ENCODE measurements at regions not wholly inside any gene's neighbourhood (a gene's known extent, or its start where the extent isn't known, plus 50 kb on each side); places are given as distances from the start of the nearest gene placed in this dataset.

DNA sequence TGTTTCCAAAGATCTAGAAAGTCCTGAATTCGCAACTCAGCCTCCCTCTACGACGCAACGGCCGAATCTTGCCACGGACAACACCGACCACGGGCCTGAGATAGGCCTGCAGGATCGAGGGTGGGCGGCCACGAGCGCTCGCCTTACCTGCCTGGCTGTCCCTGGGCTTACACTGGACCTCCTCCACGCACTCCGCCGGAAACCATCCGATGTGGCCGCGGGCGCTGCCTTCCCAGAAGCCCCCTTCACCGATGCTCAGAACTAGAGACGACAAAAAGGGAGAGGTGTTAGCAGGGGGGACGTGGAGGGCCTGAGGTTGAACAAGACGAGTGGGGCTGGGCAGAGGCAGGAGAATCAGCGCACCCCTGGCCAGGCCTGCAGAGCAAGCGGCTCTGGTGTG lies 400.0 kb downstream of the CTTN start:
- H3K4me3 ChIP-seq (ENCODE audit: low read length): no peak overlapping the region
- no peaks in the 10 kb centered on the region for H3K9me2 ChIP-seq (replicated peaks; ENCODE audit: insufficient read depth, low read length)
- H3K9me3 ChIP-seq (ENCODE audit: low read length): no peaks in the 10 kb centered on the region; the same call in 1 of the 2 replicates
- H3K4me1 ChIP-seq (ENCODE audit: low read length): no peaks in the 10 kb centered on the region
- no peak overlapping the region for H3K4me2 ChIP-seq (ENCODE audit: low read depth, low read length, poor library complexity, severe bottlenecking)
- H3K9ac ChIP-seq (ENCODE audit: low read length): no peak overlapping the region
- H3K27ac ChIP-seq (ENCODE audit: low read length): no peak overlapping the region
- no peaks in the 10 kb centered on the region; the same call in 1 of the 2 replicates for H3K36me3 ChIP-seq (ENCODE audit: insufficient read depth, low read length)
- H4K20me1 ChIP-seq (ENCODE audit: insufficient read depth, low read depth, low read length): no peaks in the 10 kb centered on the region
- no peaks in the 10 kb centered on the region for H3K27me3 ChIP-seq (ENCODE audit: low read length)
- no peaks in the 10 kb centered on the region for H3K79me2 ChIP-seq (ENCODE audit: low read length)
- H2AFZ ChIP-seq (ENCODE audit: low read length): no peak overlapping the region
- no peak for DNase-seq

GRCh38 chr11:70799386-70799785 lies 401.1 kb downstream of the CTTN start:
- Histone ChIP-seq H3K36me3 (ENCODE audit: insufficient read depth, low read length) (no peaks in the 10 kb centered on the region; the same call in 1 of the 2 replicates), H3K4me1 (ENCODE audit: low read length) (no peaks in the 10 kb centered on the region)

DNA sequence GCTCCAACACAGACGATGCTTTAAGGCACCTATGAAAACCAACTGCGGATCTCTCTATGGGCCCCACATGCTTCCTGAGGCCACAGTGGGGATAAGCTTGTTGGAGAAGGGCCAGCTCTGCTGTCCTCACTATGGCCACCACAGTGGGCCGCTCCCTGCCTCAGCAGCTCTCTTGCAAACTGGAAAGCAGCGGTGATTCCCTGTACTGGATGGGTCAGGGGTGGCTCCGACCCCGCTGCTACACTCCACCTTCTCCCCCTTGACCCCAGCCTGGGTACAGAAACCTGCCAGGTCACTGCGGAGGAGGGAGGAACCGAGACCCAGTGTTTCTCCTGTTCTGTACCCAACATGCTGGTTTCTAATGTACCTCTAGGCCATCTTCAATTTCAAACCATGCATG lies 403.9 kb downstream of the CTTN start:
- Histone ChIP-seq H3K9me3 (ENCODE audit: low read length) (no peaks in the 10 kb centered on the region), H3K4me1 (ENCODE audit: low read length) (no peaks in the 10 kb centered on the region), H3K9ac (ENCODE audit: low read length) (no peak overlapping the region), H3K27ac (ENCODE audit: low read length) (no peak overlapping the region), H3K27me3 (ENCODE audit: low read length) (no peaks in the 10 kb centered on the region), H3K9me2 (replicated peaks; ENCODE audit: insufficient read depth, low read length) (no peaks in the 10 kb centered on the region), H4K20me1 (ENCODE audit: insufficient read depth, low read depth, low read length) (no peaks in the 10 kb centered on the region), H2AFZ (ENCODE audit: low read length) (no peak overlapping the region), H3K4me3 (ENCODE audit: low read length) (no peak overlapping the region), H3K4me2 (ENCODE audit: low read depth, low read length, poor library complexity, severe bottlenecking) (no peak overlapping the region), H3K36me3 (ENCODE audit: insufficient read depth, low read length) (no peaks in the 10 kb centered on the region), H3K79me2 (ENCODE audit: low read length) (no peaks in the 10 kb centered on the region)
- DNase-seq: no peak

More at GRCh38 chr11:70799386-70799785, 401.1 kb downstream of the CTTN start:
- no peak overlapping the region for H3K27ac ChIP-seq (ENCODE audit: low read length)
- H3K79me2 ChIP-seq (ENCODE audit: low read length): no peaks in the 10 kb centered on the region
- no peaks in the 10 kb centered on the region for H3K9me2 ChIP-seq (replicated peaks; ENCODE audit: insufficient read depth, low read length)
- H3K4me3 ChIP-seq (ENCODE audit: low read length): no peak overlapping the region
- H3K27me3 ChIP-seq (ENCODE audit: low read length): no peaks in the 10 kb centered on the region
- no peak overlapping the region for H3K4me2 ChIP-seq (ENCODE audit: low read depth, low read length, poor library complexity, severe bottlenecking)
- no peak overlapping the region for H3K9ac ChIP-seq (ENCODE audit: low read length)
- H4K20me1 ChIP-seq (ENCODE audit: insufficient read depth, low read depth, low read length): no peaks in the 10 kb centered on the region
- H2AFZ ChIP-seq (ENCODE audit: low read length): no peak overlapping the region
- no peak for DNase-seq
- H3K9me3 ChIP-seq (ENCODE audit: low read length): no peaks in the 10 kb centered on the region

- H3K4me2 ChIP-seq (ENCODE audit: low read depth, low read length, poor library complexity, severe bottlenecking): no peak overlapping the region
- H2AFZ ChIP-seq (ENCODE audit: low read length): no peak overlapping the region
- H4K20me1 ChIP-seq (ENCODE audit: insufficient read depth, low read depth, low read length): no peaks in the 10 kb centered on the region
- H3K79me2 ChIP-seq (ENCODE audit: low read length): no peaks in the 10 kb centered on the region
- no peaks in the 10 kb centered on the region for H3K9me2 ChIP-seq (replicated peaks; ENCODE audit: insufficient read depth, low read length)
- H3K4me3 ChIP-seq (ENCODE audit: low read length): no peak overlapping the region
- no peak overlapping the region for H3K9ac ChIP-seq (ENCODE audit: low read length)
- H3K4me1 ChIP-seq (ENCODE audit: low read length): no peaks in the 10 kb centered on the region
- no peaks in the 10 kb centered on the region for H3K9me3 ChIP-seq (ENCODE audit: low read length)
- no peak overlapping the region for H3K27ac ChIP-seq (ENCODE audit: low read length)
- no peaks in the 10 kb centered on the region for H3K27me3 ChIP-seq (ENCODE audit: low read length)
- DNase-seq: no peak
- H3K36me3 ChIP-seq (ENCODE audit: insufficient read depth, low read length): no peaks in the 10 kb centered on the region
Measured at GRCh38 chr11:70804139-70804837, 406.0 kb downstream of the CTTN start.

DNA sequence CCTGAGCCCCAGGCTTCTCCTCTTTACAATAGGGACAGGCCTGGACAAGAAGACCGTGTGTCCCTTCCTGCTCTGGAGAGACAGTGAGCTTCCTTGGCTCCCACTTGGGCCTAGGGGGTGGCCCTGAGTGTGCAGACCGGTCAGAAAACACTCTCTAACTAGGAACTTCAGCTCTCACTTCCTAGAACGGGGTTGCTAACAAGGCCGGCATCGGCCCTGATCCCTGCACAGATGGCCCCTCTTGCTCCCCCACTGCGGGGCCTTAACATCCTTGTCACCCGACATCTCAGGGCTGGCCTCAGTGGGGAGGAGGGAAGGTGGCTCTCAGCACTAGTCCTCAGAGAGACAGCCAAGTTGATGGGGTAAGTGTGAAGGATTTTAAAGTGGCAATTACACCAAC lies 406.9 kb downstream of the CTTN start:
- Histone ChIP-seq H3K4me3 (ENCODE audit: low read length) (no peak overlapping the region), H3K36me3 (ENCODE audit: insufficient read depth, low read length) (no peaks in the 10 kb centered on the region), H3K4me1 (ENCODE audit: low read length) (no peaks in the 10 kb centered on the region), H3K9ac (ENCODE audit: low read length) (no peak overlapping the region), H3K9me2 (replicated peaks; ENCODE audit: insufficient read depth, low read length) (no peaks in the 10 kb centered on the region), H3K27me3 (ENCODE audit: low read length) (no peaks in the 10 kb centered on the region), H2AFZ (ENCODE audit: low read length) (no peak overlapping the region), H4K20me1 (ENCODE audit: insufficient read depth, low read depth, low read length) (no peaks in the 10 kb centered on the region), H3K79me2 (ENCODE audit: low read length) (no peaks in the 10 kb centered on the region), H3K9me3 (ENCODE audit: low read length) (no peaks in the 10 kb centered on the region), H3K4me2 (ENCODE audit: low read depth, low read length, poor library complexity, severe bottlenecking) (no peak overlapping the region), H3K27ac (ENCODE audit: low read length) (no peak overlapping the region)
- DNase-seq: no peak

DNA sequence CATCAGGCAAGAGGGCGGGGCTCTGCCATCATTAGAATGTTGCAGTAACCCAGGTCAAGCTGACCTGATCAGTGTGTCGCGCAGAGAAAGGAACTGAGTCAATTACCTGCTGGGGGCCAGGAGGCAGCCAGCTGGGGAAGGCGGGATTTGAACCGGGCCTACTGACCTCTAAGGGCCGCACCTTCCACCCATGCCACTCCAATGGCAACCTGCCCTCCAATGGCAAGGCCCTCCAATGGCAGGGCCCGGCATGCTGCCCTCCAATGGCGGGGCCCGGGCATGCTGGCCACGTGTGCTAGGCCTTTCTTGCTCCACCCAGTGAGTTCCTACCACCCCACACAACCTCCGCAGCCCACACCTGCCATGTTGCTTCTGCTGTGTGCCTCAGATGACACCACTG lies 407.6 kb downstream of the CTTN start:
- H3K4me3 ChIP-seq (ENCODE audit: low read length): no peak overlapping the region
- H3K9me3 ChIP-seq (ENCODE audit: low read length): no peaks in the 10 kb centered on the region
- DNase-seq: no peak

DNA sequence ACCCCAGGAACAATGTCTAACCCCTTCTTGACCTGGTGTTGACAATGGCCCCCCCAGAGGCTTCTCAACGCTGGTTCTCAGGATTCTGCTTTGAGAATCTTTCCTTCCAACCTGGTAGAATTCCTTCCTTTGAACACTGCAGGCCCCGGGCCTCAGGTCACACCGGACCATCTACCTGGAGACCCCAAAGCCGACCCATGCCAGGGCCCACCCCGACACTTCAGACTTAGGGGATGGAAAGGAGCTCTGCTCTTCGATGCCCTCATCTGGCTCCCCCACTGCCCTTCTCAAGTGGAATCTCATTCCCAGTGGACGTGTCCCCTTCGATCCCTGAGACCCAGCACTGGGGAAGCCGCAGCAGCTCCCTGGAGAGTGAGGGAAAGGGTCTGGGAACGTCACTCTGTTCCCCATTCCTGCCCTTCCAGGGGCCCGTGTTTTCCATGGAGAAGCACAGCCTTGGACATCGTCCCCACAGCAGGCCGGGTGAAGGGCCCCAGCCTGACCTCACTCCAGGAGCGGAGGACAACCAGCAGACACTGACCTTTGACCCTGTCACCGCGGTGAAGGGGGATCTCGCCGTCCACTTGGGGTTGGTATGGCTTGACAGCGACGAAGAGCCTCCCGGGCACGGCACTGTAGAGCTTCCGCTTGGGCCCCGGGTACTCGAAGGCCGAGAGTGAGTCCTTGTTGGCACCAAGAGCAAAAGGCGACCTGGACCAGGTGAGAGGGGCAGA lies 408.3 kb downstream of the CTTN start:
- H3K4me2 ChIP-seq (ENCODE audit: low read depth, low read length, poor library complexity, severe bottlenecking): no peak overlapping the region
- no peak overlapping the region for H3K27ac ChIP-seq (ENCODE audit: low read length)
- H3K9me3 ChIP-seq (ENCODE audit: low read length): no peaks in the 10 kb centered on the region
- H3K9ac ChIP-seq (ENCODE audit: low read length): no peak overlapping the region
- no peak overlapping the region for H3K4me3 ChIP-seq (ENCODE audit: low read length)
- no peak overlapping the region for H2AFZ ChIP-seq (ENCODE audit: low read length)
- no peaks in the 10 kb centered on the region for H3K36me3 ChIP-seq (ENCODE audit: insufficient read depth, low read length)
- H3K4me1 ChIP-seq (ENCODE audit: low read length): no peaks in the 10 kb centered on the region
- H4K20me1 ChIP-seq (ENCODE audit: insufficient read depth, low read depth, low read length): no peaks in the 10 kb centered on the region
- no peaks in the 10 kb centered on the region for H3K9me2 ChIP-seq (replicated peaks; ENCODE audit: insufficient read depth, low read length)
- no peak for DNase-seq
- no peaks in the 10 kb centered on the region for H3K79me2 ChIP-seq (ENCODE audit: low read length)
- H3K27me3 ChIP-seq (ENCODE audit: low read length): no peaks in the 10 kb centered on the region

More for the DNA sequence above, 407.6 kb downstream of the CTTN start:
- Histone ChIP-seq H3K27me3 (ENCODE audit: low read length) (no peaks in the 10 kb centered on the region), H3K79me2 (ENCODE audit: low read length) (no peaks in the 10 kb centered on the region), H3K27ac (ENCODE audit: low read length) (no peak overlapping the region), H4K20me1 (ENCODE audit: insufficient read depth, low read depth, low read length) (no peaks in the 10 kb centered on the region), H2AFZ (ENCODE audit: low read length) (no peak overlapping the region), H3K36me3 (ENCODE audit: insufficient read depth, low read length) (no peaks in the 10 kb centered on the region), H3K9me2 (replicated peaks; ENCODE audit: insufficient read depth, low read length) (no peaks in the 10 kb centered on the region), H3K9ac (ENCODE audit: low read length) (no peak overlapping the region), H3K4me1 (ENCODE audit: low read length) (no peaks in the 10 kb centered on the region), H3K4me2 (ENCODE audit: low read depth, low read length, poor library complexity, severe bottlenecking) (no peak overlapping the region)

- H4K20me1 ChIP-seq (ENCODE audit: insufficient read depth, low read depth, low read length): no peaks in the 10 kb centered on the region
- no peaks in the 10 kb centered on the region for H3K9me3 ChIP-seq (ENCODE audit: low read length)
- no peaks in the 10 kb centered on the region for H3K79me2 ChIP-seq (ENCODE audit: low read length)
- no peak overlapping the region for H3K9ac ChIP-seq (ENCODE audit: low read length)
- no peak for DNase-seq
- H3K27ac ChIP-seq (ENCODE audit: low read length): no peak overlapping the region
- H3K4me1 ChIP-seq (ENCODE audit: low read length): no peaks in the 10 kb centered on the region; the same call in 1 of the 2 replicates
- no peaks in the 10 kb centered on the region for H3K36me3 ChIP-seq (ENCODE audit: insufficient read depth, low read length)
- H3K4me2 ChIP-seq (ENCODE audit: low read depth, low read length, poor library complexity, severe bottlenecking): no peak overlapping the region
- no peak overlapping the region for H3K4me3 ChIP-seq (ENCODE audit: low read length)
- no peak overlapping the region for H2AFZ ChIP-seq (ENCODE audit: low read length)
- no peaks in the 10 kb centered on the region for H3K9me2 ChIP-seq (replicated peaks; ENCODE audit: insufficient read depth, low read length)
- no peaks in the 10 kb centered on the region for H3K27me3 ChIP-seq (ENCODE audit: low read length)
Measured at GRCh38 chr11:70807195-70807543, 408.8 kb downstream of the CTTN start.

Data from Karpas-422 (cell line).